Stomach (tissue), 8 donors: ENCODE measurements at regions not wholly inside any gene's neighbourhood (a gene's known extent, or its start where the extent isn't known, plus 50 kb on each side); places are given as distances from the start of the nearest gene placed in this dataset.

Experiments used
- DNase-seq, 2 donors: peaks; one replicate each; pipeline versions ENCODE4 v3.0.0 to v3.0.0-alpha.2; 2013 to 2019
- H3K27ac ChIP-seq, 5 donors: fragments of 200-600 bp in 4 of 5; sonication (generic) in 4 of 5; one replicate each; pipeline ENCODE4 v1.5.1; 2013 to 2019; ENCODE audit warnings: mild to moderate bottlenecking in 1 of 5, moderate library complexity in 1 of 5
- H3K27me3 ChIP-seq, 3 donors: fragments of 200-600 bp; sonication (generic); one replicate each; pipeline ENCODE4 v1.5.1; 2017 to 2019; ENCODE audit warnings: mixed run types in 1 of 3
- H3K36me3 ChIP-seq, 4 donors: fragments of 200-600 bp; sonication (generic); 1 replicate in 3 of 4; 2 replicates in 1 of 4; pipeline ENCODE4 v1.5.1; 2016 to 2019
- H3K4me1 ChIP-seq, 4 donors: fragments of 200-600 bp; sonication (generic); one replicate each; pipeline ENCODE4 v1.5.1; 2016 to 2019
- H3K4me3 ChIP-seq, 4 donors: fragments of 200-600 bp; sonication (generic) in 3 of 4; one replicate each; pipeline ENCODE4 v1.5.1; 2016 to 2019; ENCODE audit warnings: mild to moderate bottlenecking in 1 of 4
- H3K9me3 ChIP-seq, 4 donors: fragments of 200-600 bp; sonication (generic); one replicate each; pipeline ENCODE4 v1.5.1; 2016 to 2019
- CTCF ChIP-seq, 7 experiments: fragments of 450-650 bp in 4 of 7; fragments of 200-600 bp in 3 of 7; sonication (generic) in 3 of 7; IDR thresholded peaks; one replicate each; pipeline ENCODE4 v1.5.1; 2016 to 2019; ENCODE audit warnings: antibody characterized with exemption in 7 of 7, control low read depth in 2 of 7, mild to moderate bottlenecking in 1 of 7
- EP300 ChIP-seq: sonication (generic); formaldehyde crosslinking; IDR thresholded peaks from one replicate; pipeline ENCODE4 v1.6.1; 2017; ENCODE audit warnings: antibody characterized with exemption
- POLR2A ChIP-seq, 4 donors: fragments of 450-650 bp; IDR thresholded peaks; one replicate each; pipeline ENCODE4 v1.6.1; 2016; ENCODE audit warnings: antibody characterized with exemption in 4 of 4, control low read depth in 2 of 4, mild to moderate bottlenecking in 1 of 4, moderate library complexity in 1 of 4
- POLR2AphosphoS5 ChIP-seq, 3 donors: sonication (generic); formaldehyde crosslinking; IDR thresholded peaks; one replicate each; pipeline ENCODE4 v1.6.1; 2016; ENCODE audit warnings: antibody characterized with exemption in 3 of 3
- WGBS, 5 donors: extraction: QIAGEN DNeasy Blood & Tissue Kit in 3 of 5; methylation state at CpG; one replicate each; pipeline versions ENCODE4 v1.1.5 to v1.1.7; 2013 to 2018; 5-methylcytosine and 5-hydroxymethylcytosine counted together
- intact Hi-C: fragments of 100-400 bp; cut with DNase I; formaldehyde crosslinking; loops from one replicate; pipeline ENCODE4 v1.15.1; 2023; ENCODE audit warnings: low total_unique reads
- donor health status: healthy with polysubstance abuse.
- donor health status: Bipolar disorder and iron deficiency.
- donor health status: healthy.

GRCh38 chr14:28820677-28821076 is 54.1 kb downstream of the FOXG1 start:
- Histone ChIP-seq H3K4me3 (no peak overlapping the region), H3K9me3 (peaks cover 0 to 26% (median 10%) of the 10 kb centered on the region in 4 donors), H3K27me3 (no peaks in the 10 kb centered on the region), H3K4me1 (no peaks in the 10 kb centered on the region), H3K27ac (no peak overlapping the region), H3K36me3 (no peaks in the 10 kb centered on the region)
- TF ChIP-seq POLR2AphosphoS5 (IDR thresholded peaks at IDR 0.05) (no peak), EP300 (no peak), POLR2A (IDR thresholded peaks at IDR 0.05) (no peak), CTCF (IDR thresholded peaks at IDR 0.05) (no peak)
- WGBS, 5 donors: 55 to 77% (median 63%) methylated on average over 1 of the region's 1 CpG
- no peak for DNase-seq
- intact Hi-C loops: no loop called here

GRCh38 chr14:28821993-28822392 is 55.4 kb downstream of the FOXG1 start:
- no peaks in the 10 kb centered on the region for H3K4me1 ChIP-seq
- no peak for TF ChIP-seq EP300
- TF ChIP-seq POLR2A (IDR thresholded peaks at IDR 0.05): no peak
- no peak for TF ChIP-seq CTCF (IDR thresholded peaks at IDR 0.05)
- no peak for TF ChIP-seq POLR2AphosphoS5 (IDR thresholded peaks at IDR 0.05)
- peaks cover 0 to 26% (median 10%) of the 10 kb centered on the region in 4 donors for H3K9me3 ChIP-seq
- DNase-seq: no peak
- no peak overlapping the region for H3K4me3 ChIP-seq
- intact Hi-C loops: no loop called here
- H3K36me3 ChIP-seq: no peaks in the 10 kb centered on the region
- H3K27me3 ChIP-seq: no peaks in the 10 kb centered on the region
- H3K27ac ChIP-seq: no peak overlapping the region

- H3K9me3 ChIP-seq: peaks cover 0 to 25% (median 9%) of the 10 kb centered on the region in 4 donors
- WGBS, 5 donors: 81 to 95% (median 87%) methylated on average over 1 of the region's 1 CpG
- H3K27me3 ChIP-seq: no peaks in the 10 kb centered on the region
- intact Hi-C loops: no loop called here
- no peak overlapping the region for H3K27ac ChIP-seq
- DNase-seq: no peak
- TF ChIP-seq EP300 (no peak), POLR2AphosphoS5 (IDR thresholded peaks at IDR 0.05) (no peak), CTCF (IDR thresholded peaks at IDR 0.05) (no peak), POLR2A (IDR thresholded peaks at IDR 0.05) (no peak)
- H3K4me1 ChIP-seq: no peaks in the 10 kb centered on the region
- H3K36me3 ChIP-seq: no peaks in the 10 kb centered on the region
- no peak overlapping the region for H3K4me3 ChIP-seq
Measured at GRCh38 chr14:28823245-28823644, 56.7 kb downstream of the FOXG1 start.

GRCh38 chr14:28830115-28830534 is 63.5 kb downstream of the FOXG1 start:
- Histone ChIP-seq H3K9me3 (no peaks in the 10 kb centered on the region), H3K27ac (no peak overlapping the region), H3K27me3 (no peaks in the 10 kb centered on the region), H3K4me1 (no peaks in the 10 kb centered on the region), H3K36me3 (no peaks in the 10 kb centered on the region), H3K4me3 (no peak overlapping the region)
- no peak for TF ChIP-seq EP300
- TF ChIP-seq CTCF (IDR thresholded peaks at IDR 0.05): no peak
- TF ChIP-seq POLR2AphosphoS5 (IDR thresholded peaks at IDR 0.05): no peak
- TF ChIP-seq POLR2A (IDR thresholded peaks at IDR 0.05): no peak
- intact Hi-C loops: no loop called here
- no peak for DNase-seq
- 85 to 95% (median 93%) methylated on average over 22 of the region's 22 CpGs for WGBS, 5 donors
